Stimulated activated CD8-positive, alpha-beta memory T cell treated with anti-CD3 and anti-CD28 coated beads, Interleukin-7, amount 100 ng/mL, for 4 hours (primary cell): ENCODE measurements at regions not wholly inside any gene's neighbourhood (a gene's known extent, or its start where the extent isn't known, plus 50 kb on each side); places are given as distances from the start of the nearest gene placed in this dataset.
"Not testable (repeated sequence)": the region's sequence is repeated elsewhere in the genome, so short reads cannot be mapped to it uniquely, and the experiment has no call there.

Experiments used
- DNase-seq, 2 donors: peaks; one replicate each; pipeline ENCODE4 v3.0.0-alpha.2; 2020; ENCODE audit warnings: low read depth in 2 of 2

GRCh38 chr2:133624551-133624950, 56.3 kb upstream of the NCKAP5 start:
- DNase-seq, result no peak

DNA sequence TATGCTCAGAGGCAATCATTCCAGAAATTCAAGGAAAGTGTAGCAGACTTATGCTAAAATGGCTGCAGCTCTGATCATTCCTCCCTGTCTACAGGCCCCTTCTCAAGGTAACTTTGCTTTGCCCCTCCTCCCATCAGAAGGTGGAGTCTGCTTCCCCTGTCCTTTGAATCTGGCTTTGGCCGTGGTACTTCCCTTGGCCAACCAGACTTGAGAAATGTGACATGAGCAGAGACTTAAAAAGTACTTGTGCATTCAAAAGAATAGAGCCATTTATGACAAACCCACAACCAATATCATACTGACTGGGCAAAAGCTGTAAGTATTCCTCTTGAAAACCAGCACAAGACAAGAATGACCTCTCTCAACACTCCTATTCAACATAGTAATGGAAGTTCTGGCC, 59.5 kb upstream of the NCKAP5 start:
- DNase-seq, result no peak

DNA sequence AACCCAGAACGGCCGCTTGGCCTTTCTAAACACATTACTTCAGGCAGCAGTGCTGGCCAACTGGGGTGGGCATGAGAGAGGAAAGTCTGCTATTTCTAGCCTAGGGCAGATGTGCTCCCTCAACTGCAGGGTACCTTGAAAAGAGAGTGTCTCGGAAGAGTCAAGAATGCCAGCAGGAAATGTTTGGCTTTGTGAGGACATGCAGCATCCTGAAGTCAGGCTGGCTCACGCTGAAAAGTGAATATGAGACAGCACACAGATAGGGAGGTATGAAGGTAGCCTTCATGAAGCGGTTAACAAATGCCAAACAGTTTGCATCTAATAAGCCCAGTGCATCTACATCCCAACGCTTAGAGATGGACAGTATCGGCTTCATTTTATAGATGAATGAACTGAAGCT, 65.0 kb upstream of the NCKAP5 start:
- DNase-seq, result no peak

GRCh38 chr2:133633881-133634409, 65.7 kb upstream of the NCKAP5 start:
- DNase-seq, result no peak

DNA sequence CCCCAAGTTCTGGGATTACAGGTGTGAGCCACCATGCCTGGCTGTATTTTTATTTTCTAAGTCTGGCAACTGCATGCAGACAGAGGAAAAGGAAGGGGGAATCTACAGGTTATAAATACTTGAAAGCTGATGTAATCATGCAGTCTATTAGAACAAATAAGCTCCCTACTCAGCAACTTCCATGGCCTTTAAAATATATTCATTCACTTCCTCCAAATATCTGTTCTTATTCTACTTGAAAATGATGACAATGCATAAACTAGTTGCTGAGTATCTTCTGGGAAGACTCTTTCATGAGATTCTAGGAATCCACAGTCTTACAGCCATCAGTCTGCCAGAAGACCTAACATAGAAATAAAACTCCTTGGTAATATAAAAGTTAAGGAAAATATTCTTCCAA, 66.9 kb upstream of the NCKAP5 start:
- no peak for DNase-seq

DNA sequence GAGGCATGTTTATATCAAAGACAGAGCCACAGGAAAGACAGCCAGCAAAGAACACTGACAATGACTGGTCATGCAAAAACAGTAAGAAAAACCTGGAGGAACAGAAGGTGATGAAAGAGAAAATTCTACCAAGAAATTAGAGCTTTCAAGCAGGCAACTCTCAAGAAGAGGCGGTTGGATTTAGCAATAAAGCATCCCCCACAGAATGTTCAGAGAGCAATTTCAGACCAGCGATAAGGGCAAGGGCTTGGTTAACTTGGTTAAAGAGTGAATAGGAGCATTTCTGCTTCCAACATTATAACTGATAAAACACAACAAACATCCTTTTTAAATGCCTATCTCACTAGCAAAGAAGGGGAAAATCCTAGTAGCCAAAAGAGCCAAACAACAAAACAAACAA, 68.0 kb upstream of the NCKAP5 start:
- DNase-seq, result no peak

DNA sequence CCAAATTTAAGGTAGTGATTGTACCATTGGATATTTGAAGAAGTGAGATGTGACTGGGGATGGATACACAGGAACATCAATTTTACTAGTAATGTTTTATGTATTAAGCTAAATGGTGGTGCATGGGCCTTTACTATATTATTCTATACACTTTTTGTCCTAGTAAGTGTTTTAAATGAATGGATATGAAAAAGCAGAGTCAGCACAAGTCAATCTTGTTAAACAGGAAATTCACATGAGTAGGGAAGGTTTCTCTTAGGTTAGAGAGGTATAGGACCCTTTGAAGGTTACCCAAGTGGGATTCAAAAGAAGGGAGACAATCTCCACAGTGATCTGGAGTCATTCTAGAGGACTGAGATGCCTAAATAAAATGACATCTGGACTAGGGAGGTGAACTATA, 71.8 kb upstream of the NCKAP5 start:
- DNase-seq, result no peak

- DNase-seq, result no peak
These were observed 73.2 kb upstream of the NCKAP5 start for GRCh38 chr2:133641497-133641896.

DNA sequence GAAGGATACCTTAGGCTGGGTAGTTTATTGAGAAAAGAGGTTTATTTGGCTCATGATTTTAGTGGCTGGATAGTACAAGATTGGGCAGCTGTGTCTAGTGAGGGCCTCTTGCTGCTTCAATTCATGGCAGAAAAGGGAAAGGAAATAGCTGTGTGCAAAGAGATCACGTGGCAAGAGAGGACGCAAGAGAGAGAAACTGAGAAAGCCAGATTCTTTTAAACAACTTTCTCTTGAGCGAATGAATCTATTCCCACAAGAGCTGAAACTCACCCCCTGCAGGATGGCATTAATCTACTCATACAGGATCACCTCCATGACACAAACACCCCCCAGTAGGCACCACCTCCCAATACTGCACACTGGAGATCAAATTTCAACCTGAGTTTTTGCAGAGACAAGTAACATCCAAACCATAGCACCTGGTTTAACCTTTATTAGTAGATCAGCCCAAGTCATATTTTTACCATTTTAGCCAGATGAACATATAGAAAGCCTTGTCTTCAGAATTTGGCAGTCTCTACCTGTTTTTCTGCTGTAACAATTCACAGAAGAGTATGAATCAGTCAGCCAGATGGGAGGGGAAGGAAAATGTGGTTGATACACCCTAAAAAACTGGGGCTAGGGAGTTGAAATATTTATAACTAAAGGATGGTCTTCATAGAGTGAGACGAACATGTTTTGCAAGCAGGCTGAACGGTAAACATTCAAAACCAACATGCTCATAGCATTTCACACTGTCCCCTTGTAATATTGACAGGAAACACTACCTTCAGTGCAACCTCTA, 73.9 kb upstream of the NCKAP5 start:
- DNase-seq, result no peak

- no peak for DNase-seq
These were observed 74.5 kb upstream of the NCKAP5 start for GRCh38 chr2:133642791-133643191.

DNA sequence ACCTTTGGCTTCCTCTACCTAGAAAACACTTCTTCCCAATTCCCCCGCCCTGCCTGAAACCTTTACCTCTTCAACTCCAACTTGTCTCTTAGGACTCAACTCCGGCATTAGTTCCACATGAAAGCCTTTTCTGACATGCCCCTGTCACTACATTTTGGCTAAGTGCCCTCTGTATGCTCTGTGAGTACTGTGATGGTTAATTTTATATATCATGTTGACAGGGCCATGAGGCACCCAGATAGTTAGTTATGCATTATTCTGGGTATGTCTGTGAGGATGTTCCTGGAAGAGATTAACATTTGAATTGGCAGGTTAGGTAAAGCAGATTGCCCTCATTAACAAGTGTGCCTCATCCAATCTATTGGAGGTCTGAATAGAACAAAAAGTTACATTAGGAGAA, 75.6 kb upstream of the NCKAP5 start:
- no peak for DNase-seq

DNA sequence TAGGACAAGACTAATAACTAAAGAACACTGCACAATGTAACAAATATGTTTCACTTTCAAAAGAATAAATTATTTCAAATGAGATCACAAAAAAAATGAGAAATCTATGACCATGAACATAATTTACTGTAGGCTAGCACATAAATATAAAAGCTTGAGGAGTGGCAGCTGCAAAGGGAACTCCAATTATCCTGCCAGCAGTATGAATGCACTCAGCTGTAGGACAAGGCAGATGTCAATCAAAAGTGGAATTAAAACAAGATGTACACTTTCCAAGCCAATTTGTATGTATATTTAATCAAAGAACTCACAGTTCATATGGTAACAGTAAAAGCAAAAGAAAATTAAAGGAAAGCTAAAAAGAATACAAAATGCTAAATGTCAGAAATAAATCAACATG, 76.6 kb upstream of the NCKAP5 start:
- no peak for DNase-seq

- DNase-seq, result not testable (repeated sequence)
These were observed 79.1 kb upstream of the NCKAP5 start for GRCh38 chr2:133647386-133647785.

DNA sequence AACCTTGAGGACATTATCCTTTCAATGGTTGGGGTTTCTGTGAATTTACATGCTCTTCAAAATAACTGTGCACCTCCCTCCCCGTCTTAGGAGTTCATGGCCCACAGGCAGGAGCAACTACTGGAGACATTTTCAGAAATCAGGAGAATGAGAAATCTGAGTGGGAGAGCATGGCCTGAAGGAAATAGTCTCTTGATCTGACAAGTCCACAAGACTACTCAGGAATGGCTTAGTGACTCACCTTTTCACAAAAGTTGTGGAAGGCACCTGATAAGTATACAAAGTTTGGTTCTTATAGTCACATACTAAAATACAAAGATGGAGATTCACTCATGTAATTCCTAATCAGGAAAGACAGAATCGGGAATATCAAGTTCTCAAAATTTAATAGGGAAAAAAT, 83.6 kb upstream of the NCKAP5 start:
- no peak for DNase-seq

DNA sequence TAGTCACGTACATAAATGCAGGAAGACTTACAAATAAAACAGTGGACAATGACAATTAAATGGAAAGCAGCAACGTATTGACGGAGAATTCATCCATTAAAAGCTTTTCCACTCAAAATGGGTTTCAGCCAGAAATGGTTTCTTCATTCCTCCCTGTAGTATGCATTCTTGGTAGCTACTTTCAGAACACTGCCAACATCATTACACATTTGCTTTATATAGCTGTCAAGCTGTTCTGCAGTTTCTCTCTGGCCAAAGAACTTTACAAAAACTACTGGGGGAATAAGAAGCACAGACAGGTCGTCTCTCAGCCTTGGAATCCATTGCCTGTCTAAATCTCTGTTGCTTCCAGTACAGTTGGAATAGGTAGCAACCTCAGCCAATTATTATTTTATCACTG, 84.1 kb upstream of the NCKAP5 start:
- DNase-seq, result no peak

DNA sequence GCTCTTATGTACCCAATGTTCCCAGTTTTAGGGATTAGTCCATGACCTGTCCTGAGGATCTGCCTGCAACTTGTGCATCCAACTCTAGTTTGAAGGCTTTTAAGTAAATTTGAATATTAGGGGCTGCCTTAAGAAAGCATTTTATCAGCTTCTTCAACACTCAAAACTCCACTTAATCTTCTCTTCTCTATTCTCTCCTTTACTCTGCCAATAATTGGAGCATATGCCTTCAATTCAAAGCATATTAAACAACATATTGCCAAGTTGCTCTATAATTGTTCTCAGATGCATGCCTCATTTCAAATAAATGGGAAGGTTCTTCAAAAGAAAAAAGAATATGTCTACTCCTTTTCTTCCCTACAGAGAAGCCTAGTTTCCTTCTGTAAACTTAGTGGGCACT, 84.8 kb upstream of the NCKAP5 start:
- DNase-seq, result no peak

GRCh38 chr2:133654949-133655348, 86.7 kb upstream of the NCKAP5 start:
- DNase-seq, result no peak

GRCh38 chr2:133655610-133656009, 87.3 kb upstream of the NCKAP5 start:
- DNase-seq, result no peak

GRCh38 chr2:133657591-133657990, 89.3 kb upstream of the NCKAP5 start:
- no peak for DNase-seq

DNA sequence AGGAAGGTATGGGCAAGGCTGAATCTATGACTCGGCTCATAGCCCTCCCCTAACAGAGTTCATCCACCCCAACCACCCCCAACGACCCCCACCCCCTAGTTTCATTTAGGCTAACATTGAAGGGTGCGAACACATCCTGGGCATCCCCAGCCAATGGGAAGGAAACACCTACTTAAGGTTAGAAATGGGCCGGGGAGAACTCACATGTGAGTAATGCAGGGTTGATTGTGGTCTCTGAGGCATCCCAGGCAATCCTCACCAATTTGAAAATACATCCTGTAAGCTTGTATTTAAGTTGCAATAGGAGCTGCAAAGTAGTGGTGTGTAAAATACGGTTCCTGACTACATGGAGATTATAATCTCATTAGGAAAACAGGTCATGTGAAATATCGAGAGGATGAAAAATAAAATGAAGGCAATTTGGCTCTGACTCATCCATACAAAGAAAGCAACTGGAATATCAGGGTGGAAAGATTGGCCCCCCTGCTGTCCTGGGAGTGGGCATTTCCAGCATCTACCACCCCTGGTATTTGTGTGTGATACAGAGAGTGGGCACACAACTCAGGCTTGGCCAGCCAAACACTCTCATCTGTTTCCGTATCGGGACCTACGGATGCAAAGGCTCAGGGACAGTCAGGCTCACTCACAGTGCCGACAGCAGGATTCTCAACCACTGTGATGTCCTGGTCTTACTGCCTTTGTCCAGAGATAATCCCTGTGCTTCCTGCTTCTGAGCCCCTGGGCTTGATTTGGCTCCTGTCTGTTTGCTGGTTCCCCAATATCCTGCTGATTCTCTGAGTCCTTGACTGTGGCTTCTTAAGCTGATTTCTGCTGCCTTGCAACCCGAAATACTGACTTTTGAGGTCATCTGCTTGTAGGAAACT, 90.0 kb upstream of the NCKAP5 start:
- no peak for DNase-seq

GRCh38 chr2:133660510-133660909, 92.2 kb upstream of the NCKAP5 start:
- DNase-seq, result no peak

GRCh38 chr2:133661392-133661791, 93.1 kb upstream of the NCKAP5 start:
- DNase-seq, result no peak

- no peak for DNase-seq
These were observed 98.4 kb upstream of the NCKAP5 start for GRCh38 chr2:133666621-133667020.
